Ishikawa (cell line): ENCODE measurements at regions not wholly inside any gene's neighbourhood (a gene's known extent, or its start where the extent isn't known, plus 50 kb on each side); places are given as distances from the start of the nearest gene placed in this dataset.

Source experiments
- CEBPB ChIP-seq: IDR thresholded peaks from 2 replicates; pipeline ENCODE4 v1.6.1; 2012
- CREB1 ChIP-seq: IDR thresholded peaks from 2 replicates; pipeline ENCODE4 v1.6.1; 2012; ENCODE audit warnings: low read depth
- EGR1 ChIP-seq: IDR thresholded peaks from 2 replicates; pipeline ENCODE4 v1.6.1; 2012
- EP300 ChIP-seq: IDR thresholded peaks from 2 replicates; pipeline ENCODE4 v1.6.1; 2012; ENCODE audit warnings: borderline replicate concordance
- FOXM1 ChIP-seq: IDR thresholded peaks from 2 replicates; pipeline ENCODE4 v1.6.1; 2012; ENCODE audit warnings: low read depth, borderline replicate concordance
- MAX ChIP-seq: IDR thresholded peaks from 2 replicates; pipeline ENCODE4 v1.6.1; 2012
- NFIC ChIP-seq: IDR thresholded peaks from 2 replicates; pipeline ENCODE4 v1.6.1; 2012
- RAD21 ChIP-seq: IDR thresholded peaks from 2 replicates; pipeline ENCODE4 v1.6.1; 2012; ENCODE audit warnings: low read depth
- TAF1 ChIP-seq: IDR thresholded peaks from 2 replicates; pipeline ENCODE4 v1.6.1; 2012; ENCODE audit warnings: low read depth, mild to moderate bottlenecking
- TCF12 ChIP-seq: IDR thresholded peaks from 2 replicates; pipeline ENCODE4 v1.6.1; 2012; ENCODE audit warnings: low read depth
- TEAD4 ChIP-seq: IDR thresholded peaks from 2 replicates; pipeline ENCODE4 v1.6.1; 2012
- YY1 ChIP-seq: IDR thresholded peaks from 2 replicates; pipeline ENCODE4 v1.6.1; 2012; ENCODE audit warnings: low read depth
- ZBTB7A ChIP-seq: IDR thresholded peaks from 2 replicates; pipeline ENCODE4 v1.6.1; 2012; ENCODE audit warnings: low read depth
- TF ChIP-seq, protein P1 (sequence below): IDR thresholded peaks from 2 replicates; pipeline ENCODE4 v1.6.1; 2012; ENCODE audit warnings: low read depth, mild to moderate bottlenecking
- TF ChIP-seq, protein P2 (sequence below): IDR thresholded peaks from 2 replicates; pipeline ENCODE4 v1.6.1; 2012

GRCh38 chr7:25798344-25798743 lies 353.7 kb upstream of the NFE2L3 start:
- no peak for TF ChIP-seq EP300
- TF ChIP-seq NFIC: no peak
- TF ChIP-seq MAX: no peak
- TF ChIP-seq YY1: no peak
- TF ChIP-seq FOXM1: no peak
- no peak for TF ChIP-seq CEBPB
- TF ChIP-seq, protein P1, sequence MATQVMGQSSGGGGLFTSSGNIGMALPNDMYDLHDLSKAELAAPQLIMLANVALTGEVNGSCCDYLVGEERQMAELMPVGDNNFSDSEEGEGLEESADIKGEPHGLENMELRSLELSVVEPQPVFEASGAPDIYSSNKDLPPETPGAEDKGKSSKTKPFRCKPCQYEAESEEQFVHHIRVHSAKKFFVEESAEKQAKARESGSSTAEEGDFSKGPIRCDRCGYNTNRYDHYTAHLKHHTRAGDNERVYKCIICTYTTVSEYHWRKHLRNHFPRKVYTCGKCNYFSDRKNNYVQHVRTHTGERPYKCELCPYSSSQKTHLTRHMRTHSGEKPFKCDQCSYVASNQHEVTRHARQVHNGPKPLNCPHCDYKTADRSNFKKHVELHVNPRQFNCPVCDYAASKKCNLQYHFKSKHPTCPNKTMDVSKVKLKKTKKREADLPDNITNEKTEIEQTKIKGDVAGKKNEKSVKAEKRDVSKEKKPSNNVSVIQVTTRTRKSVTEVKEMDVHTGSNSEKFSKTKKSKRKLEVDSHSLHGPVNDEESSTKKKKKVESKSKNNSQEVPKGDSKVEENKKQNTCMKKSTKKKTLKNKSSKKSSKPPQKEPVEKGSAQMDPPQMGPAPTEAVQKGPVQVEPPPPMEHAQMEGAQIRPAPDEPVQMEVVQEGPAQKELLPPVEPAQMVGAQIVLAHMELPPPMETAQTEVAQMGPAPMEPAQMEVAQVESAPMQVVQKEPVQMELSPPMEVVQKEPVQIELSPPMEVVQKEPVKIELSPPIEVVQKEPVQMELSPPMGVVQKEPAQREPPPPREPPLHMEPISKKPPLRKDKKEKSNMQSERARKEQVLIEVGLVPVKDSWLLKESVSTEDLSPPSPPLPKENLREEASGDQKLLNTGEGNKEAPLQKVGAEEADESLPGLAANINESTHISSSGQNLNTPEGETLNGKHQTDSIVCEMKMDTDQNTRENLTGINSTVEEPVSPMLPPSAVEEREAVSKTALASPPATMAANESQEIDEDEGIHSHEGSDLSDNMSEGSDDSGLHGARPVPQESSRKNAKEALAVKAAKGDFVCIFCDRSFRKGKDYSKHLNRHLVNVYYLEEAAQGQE: no peak
- TF ChIP-seq TAF1: no peak
- no peak for TF ChIP-seq RAD21
- TF ChIP-seq ZBTB7A: no peak
- TF ChIP-seq CREB1: no peak
- TF ChIP-seq TEAD4: no peak
- TF ChIP-seq, protein P2, sequence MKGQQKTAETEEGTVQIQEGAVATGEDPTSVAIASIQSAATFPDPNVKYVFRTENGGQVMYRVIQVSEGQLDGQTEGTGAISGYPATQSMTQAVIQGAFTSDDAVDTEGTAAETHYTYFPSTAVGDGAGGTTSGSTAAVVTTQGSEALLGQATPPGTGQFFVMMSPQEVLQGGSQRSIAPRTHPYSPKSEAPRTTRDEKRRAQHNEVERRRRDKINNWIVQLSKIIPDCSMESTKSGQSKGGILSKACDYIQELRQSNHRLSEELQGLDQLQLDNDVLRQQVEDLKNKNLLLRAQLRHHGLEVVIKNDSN: no peak
- TF ChIP-seq EGR1: no peak
- TF ChIP-seq TCF12: no peak

DNA sequence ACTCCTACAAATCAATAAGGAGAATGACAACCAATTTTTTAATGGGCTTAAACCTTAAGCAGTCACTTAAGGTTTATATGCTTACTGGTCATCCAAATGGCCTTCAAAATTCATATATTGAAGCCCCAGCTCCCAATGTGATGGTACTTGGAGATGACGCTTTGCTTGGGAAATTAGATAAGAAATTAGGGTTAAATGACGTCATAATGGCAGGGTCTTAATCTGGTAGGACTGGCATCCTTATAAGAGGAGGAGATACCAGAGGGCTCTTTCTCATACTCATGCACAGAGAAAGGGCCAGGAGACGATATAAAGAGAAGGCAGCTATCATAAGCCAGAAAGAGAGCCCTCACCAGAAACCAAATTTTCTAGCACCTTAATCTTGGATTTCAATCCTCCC lies 350.8 kb upstream of the NFE2L3 start:
- no peak for TF ChIP-seq CEBPB
- TF ChIP-seq FOXM1: no peak
- no peak for TF ChIP-seq YY1
- TF ChIP-seq, protein P2: no peak
- TF ChIP-seq, protein P1: no peak
- TF ChIP-seq TAF1: no peak
- TF ChIP-seq TEAD4: no peak
- no peak for TF ChIP-seq CREB1
- TF ChIP-seq EP300: no peak
- TF ChIP-seq NFIC: no peak
- no peak for TF ChIP-seq RAD21
- TF ChIP-seq ZBTB7A: no peak
- TF ChIP-seq TCF12: no peak
- TF ChIP-seq EGR1: no peak
- TF ChIP-seq MAX: no peak

- TF ChIP-seq EGR1: no peak
Observed at GRCh38 chr7:25802057-25802456, 349.9 kb upstream of the NFE2L3 start.

- no peak for TF ChIP-seq ZBTB7A
- TF ChIP-seq FOXM1: no peak
- TF ChIP-seq EGR1: no peak
- no peak for TF ChIP-seq MAX
- TF ChIP-seq RAD21: no peak
- TF ChIP-seq YY1: no peak
- TF ChIP-seq TEAD4: no peak
- TF ChIP-seq NFIC: no peak
- no peak for TF ChIP-seq CREB1
- TF ChIP-seq TAF1: no peak
- TF ChIP-seq, protein P2: no peak
- TF ChIP-seq EP300: no peak
- TF ChIP-seq CEBPB: no peak
Observed at GRCh38 chr7:25802473-25802872, 349.5 kb upstream of the NFE2L3 start.

- TF ChIP-seq RAD21 (no peak), CREB1 (no peak), MAX (no peak), EGR1 (no peak), ZBTB7A (no peak), YY1 (no peak), TEAD4 (no peak), EP300 (no peak), TCF12 (no peak), NFIC (no peak), CEBPB (no peak), TAF1 (no peak), FOXM1 (no peak)
- TF ChIP-seq, protein P2: no peak
- TF ChIP-seq, protein P1: no peak
Observed at GRCh38 chr7:25803117-25803887, 348.7 kb upstream of the NFE2L3 start.
